Smooth muscle cell (in vitro differentiated cells): ENCODE measurements at regions not wholly inside any gene's neighbourhood (a gene's known extent, or its start where the extent isn't known, plus 50 kb on each side); places are given as distances from the start of the nearest gene placed in this dataset.

Source experiments
- DNase-seq: peaks from one replicate; lab custom pipeline; 2025; ENCODE audit not compliant: unreplicated experiment; lab: John Stamatoyannopoulos, UW
- H2AFZ ChIP-seq: fragments of 200-600 bp; sonication (generic); 2 replicates; pipeline ENCODE4 v1.6.0; 2016; ENCODE audit warnings: antibody characterized with exemption, low read depth, mild to moderate bottlenecking
- H3F3A ChIP-seq: fragments of 200-600 bp; sonication (generic); 2 replicates; pipeline ENCODE4 v1.6.0; 2017; ENCODE audit warnings: antibody characterized with exemption, low read depth
- H3K27ac ChIP-seq: fragments of 200-600 bp; sonication (generic); 2 replicates; pipeline ENCODE4 v1.5.1; 2016; ENCODE audit warnings: low read depth, mild to moderate bottlenecking
- H3K27me3 ChIP-seq: fragments of 200-600 bp; sonication (generic); 2 replicates; pipeline ENCODE4 v1.6.1; 2016; ENCODE audit warnings: low read depth, mild to moderate bottlenecking
- H3K36me3 ChIP-seq: fragments of 200-600 bp; sonication (generic); 2 replicates; pipeline ENCODE4 v1.5.1; 2016; ENCODE audit warnings: low read depth
- H3K4me1 ChIP-seq: fragments of 200-600 bp; sonication (generic); 2 replicates; pipeline ENCODE4 v1.5.1; 2016; ENCODE audit warnings: low read depth
- H3K4me2 ChIP-seq: fragments of 200-600 bp; sonication (generic); 2 replicates; pipeline ENCODE4 v1.6.0; 2016; ENCODE audit warnings: mild to moderate bottlenecking
- H3K4me3 ChIP-seq: fragments of 200-600 bp; sonication (generic); 2 replicates; pipeline ENCODE4 v1.5.1; 2016; ENCODE audit warnings: mild to moderate bottlenecking
- H3K79me2 ChIP-seq: fragments of 200-600 bp; sonication (generic); 2 replicates; pipeline ENCODE4 v1.6.0; 2016; ENCODE audit warnings: low read depth, mild to moderate bottlenecking
- H3K9ac ChIP-seq: fragments of 200-600 bp; sonication (generic); 2 replicates; pipeline ENCODE4 v1.6.0; 2016; ENCODE audit warnings: low read depth
- H3K9me3 ChIP-seq: fragments of 200-600 bp; sonication (generic); replicated peaks from 2 replicates; pipeline ENCODE4 v1.5.1; 2016; ENCODE audit warnings: low read depth
- H4K20me1 ChIP-seq: fragments of 200-600 bp; sonication (generic); 2 replicates; pipeline ENCODE4 v1.6.0; 2016; ENCODE audit warnings: low read depth
- WGBS: methylation state at CpG from one replicate; pipeline ENCODE4 v1.1.7; 2016; ENCODE audit warnings: low lambda C conversion rate; 5-methylcytosine and 5-hydroxymethylcytosine counted together
- TF ChIP-seq, protein P1 (sequence below): fragments of 200-600 bp; sonication (generic); IDR thresholded peaks from 2 replicates; pipeline ENCODE4 v1.5.1; 2017; ENCODE audit warnings: borderline replicate concordance, mild to moderate bottlenecking, antibody characterized with exemption; ENCODE audit not compliant: insufficient read depth, poor library complexity, severe bottlenecking

DNA sequence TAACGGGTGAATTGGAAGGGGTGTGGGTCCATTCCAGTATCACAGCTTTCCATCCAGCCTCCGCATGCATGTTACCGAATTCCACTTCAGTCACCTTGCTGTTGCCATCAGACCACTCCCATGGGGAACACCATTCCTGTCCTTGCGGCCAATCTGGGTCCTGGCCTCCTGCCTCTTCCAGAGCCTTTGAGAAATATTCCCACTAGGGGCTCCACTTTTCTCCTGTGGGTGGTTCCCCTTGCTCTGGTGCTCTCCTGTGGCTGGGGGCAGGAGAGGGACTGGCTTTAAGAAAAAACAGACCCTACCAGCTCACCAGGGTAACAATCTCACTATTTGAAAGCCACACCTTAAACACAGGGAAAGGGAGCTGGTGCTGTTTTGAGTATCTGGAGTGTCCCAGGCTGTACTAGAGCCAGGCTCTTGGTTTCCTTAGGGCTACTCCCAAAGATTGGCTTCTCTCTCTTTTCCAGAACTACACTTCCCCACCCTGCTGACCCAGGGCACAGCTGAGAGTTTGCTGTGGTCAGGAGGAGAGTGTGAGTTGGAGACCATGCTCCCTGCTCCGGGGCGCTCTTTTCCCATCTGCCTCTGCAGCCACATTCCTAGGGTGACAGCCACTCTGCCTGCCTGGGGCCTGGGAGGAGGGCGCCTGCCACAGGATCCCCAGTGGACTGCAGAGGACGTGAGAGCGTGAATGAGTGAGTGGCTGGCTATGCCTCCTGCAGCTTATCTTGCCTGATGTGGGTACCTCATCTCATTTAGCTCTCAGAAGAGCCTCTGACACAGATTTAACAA is 460.8 kb upstream of the HS6ST1 start:
- Histone ChIP-seq H3K79me2 (no peaks in the 10 kb centered on the region), H2AFZ (no peak overlapping the region), H3K4me3 (no peak overlapping the region), H3K9ac (no peak overlapping the region), H3K27me3 (no peaks in the 10 kb centered on the region), H3K27ac (no peak overlapping the region), H3K4me1 (no peaks in the 10 kb centered on the region), H3K9me3 (no peaks in the 10 kb centered on the region), H3K4me2 (no peak overlapping the region), H3F3A (no peaks in the 10 kb centered on the region), H3K36me3 (no peaks in the 10 kb centered on the region), H4K20me1 (no peaks in the 10 kb centered on the region)
- TF ChIP-seq, protein P1, sequence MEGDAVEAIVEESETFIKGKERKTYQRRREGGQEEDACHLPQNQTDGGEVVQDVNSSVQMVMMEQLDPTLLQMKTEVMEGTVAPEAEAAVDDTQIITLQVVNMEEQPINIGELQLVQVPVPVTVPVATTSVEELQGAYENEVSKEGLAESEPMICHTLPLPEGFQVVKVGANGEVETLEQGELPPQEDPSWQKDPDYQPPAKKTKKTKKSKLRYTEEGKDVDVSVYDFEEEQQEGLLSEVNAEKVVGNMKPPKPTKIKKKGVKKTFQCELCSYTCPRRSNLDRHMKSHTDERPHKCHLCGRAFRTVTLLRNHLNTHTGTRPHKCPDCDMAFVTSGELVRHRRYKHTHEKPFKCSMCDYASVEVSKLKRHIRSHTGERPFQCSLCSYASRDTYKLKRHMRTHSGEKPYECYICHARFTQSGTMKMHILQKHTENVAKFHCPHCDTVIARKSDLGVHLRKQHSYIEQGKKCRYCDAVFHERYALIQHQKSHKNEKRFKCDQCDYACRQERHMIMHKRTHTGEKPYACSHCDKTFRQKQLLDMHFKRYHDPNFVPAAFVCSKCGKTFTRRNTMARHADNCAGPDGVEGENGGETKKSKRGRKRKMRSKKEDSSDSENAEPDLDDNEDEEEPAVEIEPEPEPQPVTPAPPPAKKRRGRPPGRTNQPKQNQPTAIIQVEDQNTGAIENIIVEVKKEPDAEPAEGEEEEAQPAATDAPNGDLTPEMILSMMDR: no peak
- no peak for DNase-seq
- 80% methylated on average over 9 of the region's 9 CpGs for WGBS

DNA sequence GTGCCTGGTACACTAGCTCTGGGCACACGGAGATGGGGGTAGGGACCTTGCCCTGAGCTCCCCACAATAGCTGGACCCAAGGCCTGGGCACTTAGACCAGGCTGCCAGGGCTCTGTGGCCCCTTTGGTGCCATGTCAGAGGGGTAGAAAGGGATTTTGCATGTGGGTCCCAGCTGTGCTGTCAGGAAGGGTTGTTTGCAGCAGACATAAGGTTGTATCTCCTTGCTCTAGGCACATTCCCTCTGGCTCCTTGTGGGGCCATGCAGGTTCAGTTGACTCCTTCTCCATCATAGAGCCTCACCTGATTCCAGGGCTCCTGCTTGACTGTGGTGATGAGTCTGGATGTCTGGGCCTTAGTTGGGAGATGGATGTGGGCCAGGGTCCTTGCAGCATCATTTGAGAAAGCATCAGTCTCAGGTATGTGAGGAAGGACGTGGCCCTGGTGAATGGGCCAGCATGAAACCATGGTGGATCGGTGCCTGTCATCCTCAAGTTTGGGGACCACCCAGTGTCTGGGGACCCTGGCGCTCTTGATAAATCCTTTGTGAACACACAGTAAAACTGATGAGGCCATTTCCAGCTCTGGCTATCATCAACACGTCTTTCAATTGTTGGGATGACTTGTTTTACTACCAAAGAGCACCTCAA is 461.9 kb upstream of the HS6ST1 start:
- no peak for DNase-seq
- no peak overlapping the region for H3K9ac ChIP-seq
- H3K4me3 ChIP-seq: no peak overlapping the region
- no peaks in the 10 kb centered on the region for H3K27me3 ChIP-seq
- no peak overlapping the region for H3K27ac ChIP-seq
- no peaks in the 10 kb centered on the region for H3K79me2 ChIP-seq
- TF ChIP-seq, protein P1: no peak
- H3F3A ChIP-seq: no peaks in the 10 kb centered on the region
- no peak overlapping the region for H3K4me2 ChIP-seq
- H3K4me1 ChIP-seq: no peaks in the 10 kb centered on the region
- no peaks in the 10 kb centered on the region for H3K36me3 ChIP-seq
- H3K9me3 ChIP-seq: no peaks in the 10 kb centered on the region
- WGBS: 90% methylated on average over 5 of the region's 5 CpGs
- no peak overlapping the region for H2AFZ ChIP-seq
- no peaks in the 10 kb centered on the region for H4K20me1 ChIP-seq

DNA sequence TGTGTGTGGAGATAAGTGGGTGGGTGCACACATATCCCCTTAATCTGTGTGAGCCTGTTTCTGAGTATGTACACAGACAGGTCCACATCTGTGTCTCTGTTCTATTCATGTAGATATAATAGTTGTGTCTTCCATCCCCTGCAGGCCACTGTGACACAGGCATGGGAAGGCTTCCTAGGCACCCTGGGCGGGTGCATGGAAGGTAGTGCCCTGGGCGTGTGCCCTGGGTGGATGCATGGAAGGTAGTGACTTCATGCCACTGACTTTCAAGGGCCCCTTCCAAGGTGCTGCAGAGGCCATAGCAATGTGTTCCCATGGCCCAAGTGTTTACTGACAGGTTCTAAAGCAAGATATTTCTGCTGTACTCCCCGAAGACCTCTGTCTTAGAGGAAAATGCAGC is 462.5 kb upstream of the HS6ST1 start:
- WGBS: 89% methylated on average over 3 of the region's 3 CpGs
- H4K20me1 ChIP-seq: no peaks in the 10 kb centered on the region
- peaks cover under 1% of the 10 kb centered on the region for H3K4me1 ChIP-seq
- H3K9ac ChIP-seq: no peak overlapping the region
- no peaks in the 10 kb centered on the region for H3K27me3 ChIP-seq
- H2AFZ ChIP-seq: no peak overlapping the region
- no peaks in the 10 kb centered on the region for H3F3A ChIP-seq
- H3K27ac ChIP-seq: no peak overlapping the region
- TF ChIP-seq, protein P1: no peak
- no peaks in the 10 kb centered on the region for H3K79me2 ChIP-seq
- H3K9me3 ChIP-seq: no peaks in the 10 kb centered on the region
- H3K36me3 ChIP-seq: no peaks in the 10 kb centered on the region
- DNase-seq: no peak
- H3K4me3 ChIP-seq: no peak overlapping the region
- H3K4me2 ChIP-seq: no peak overlapping the region
